HEK293 (cell line): ENCODE measurements at regions not wholly inside any gene's neighbourhood (a gene's known extent, or its start where the extent isn't known, plus 50 kb on each side); places are given as distances from the start of the nearest gene placed in this dataset.

Experiments
- CTCF ChIA-PET: fragments of 350-600 bp; formaldehyde crosslinking; extraction: SDS; loops from one replicate; lab custom pipeline; 2021; ENCODE audit warnings: antibody characterized with exemption; lab: Yijun Ruan, JAX
- POLR2A ChIA-PET: fragments of 300-600 bp; formaldehyde crosslinking; extraction: SDS; loops from one replicate; lab custom pipeline; 2020; ENCODE audit warnings: antibody characterized with exemption, inconsistent platforms; lab: Yijun Ruan, JAX
- H3K27ac ChIP-seq: fragments of 200-500 bp; sonication (Bioruptor generic); 2 replicates; pipeline ENCODE4 v1.5.1; 2014; ENCODE audit warnings: low read depth, low read length, control low read depth, inconsistent platforms; ENCODE audit errors: extremely low read depth
- H3K36me3 ChIP-seq, 2 experiments: fragments of 200-500 bp in 1 of 2; sonication (Bioruptor generic) in 1 of 2; 1 replicate in 1 of 2; 2 replicates in 1 of 2; pipeline ENCODE4 v1.5.1; 2014 to 2017; ENCODE audit warnings: inconsistent platforms in 2 of 2, low read length in 2 of 2; ENCODE audit not compliant: control insufficient read depth in 2 of 2, insufficient read depth in 1 of 2
- H3K4me1 ChIP-seq: fragments of 200-500 bp; sonication (Bioruptor generic); 2 replicates; pipeline ENCODE4 v1.5.1; 2014; ENCODE audit warnings: mild to moderate bottlenecking, low read length, inconsistent platforms; ENCODE audit not compliant: control insufficient read depth, insufficient read depth
- H3K4me3 ChIP-seq: 2 replicates; pipeline ENCODE4 v1.5.1; 2011; ENCODE audit warnings: low read depth, mild to moderate bottlenecking, control low read depth, low read length, moderate library complexity
- H3K9me3 ChIP-seq: fragments of 200-500 bp; sonication (Bioruptor generic); 2 replicates; pipeline ENCODE4 v1.5.1; 2014; ENCODE audit warnings: low read depth, low read length, inconsistent platforms; ENCODE audit not compliant: control insufficient read depth, insufficient read depth
- CTCF ChIP-seq: fragments of 450-650 bp; formaldehyde crosslinking; IDR thresholded peaks from 2 replicates; pipeline ENCODE4 v1.5.1; 2016; ENCODE audit warnings: missing biosample characterization, missing genetic modification characterization
- GLI4 ChIP-seq: fragments of 450-650 bp; formaldehyde crosslinking; IDR thresholded peaks from 2 replicates; pipeline ENCODE4 v1.5.1; 2016; ENCODE audit warnings: missing biosample characterization, missing genetic modification characterization
- ZBTB48 ChIP-seq: fragments of 450-650 bp; formaldehyde crosslinking; IDR thresholded peaks from 2 replicates; pipeline ENCODE4 v1.5.1; 2016; ENCODE audit warnings: missing biosample characterization, missing genetic modification characterization
- ZBTB6 ChIP-seq: fragments of 450-650 bp; formaldehyde crosslinking; IDR thresholded peaks from 2 replicates; pipeline ENCODE4 v1.5.1; 2017; ENCODE audit warnings: missing biosample characterization, missing genetic modification characterization
- ZEB2 ChIP-seq: fragments of 450-650 bp; formaldehyde crosslinking; IDR thresholded peaks from 2 replicates; pipeline ENCODE4 v1.5.1; 2016; ENCODE audit warnings: missing biosample characterization, missing genetic modification characterization
- ZNF10 ChIP-seq: fragments of 450-650 bp; formaldehyde crosslinking; IDR thresholded peaks from 2 replicates; pipeline ENCODE4 v1.5.1; 2017; ENCODE audit warnings: missing biosample characterization, missing genetic modification characterization
- ZNF112 ChIP-seq: fragments of 450-650 bp; formaldehyde crosslinking; IDR thresholded peaks from 2 replicates; pipeline ENCODE4 v1.5.0; 2017; ENCODE audit warnings: missing biosample characterization, missing genetic modification characterization
- ZNF133 ChIP-seq: fragments of 450-650 bp; formaldehyde crosslinking; IDR thresholded peaks from 2 replicates; pipeline ENCODE4 v1.5.1; 2016; ENCODE audit warnings: missing biosample characterization, missing genetic modification characterization
- ZNF155 ChIP-seq: fragments of 450-650 bp; formaldehyde crosslinking; IDR thresholded peaks from 2 replicates; pipeline ENCODE4 v1.5.1; 2016; ENCODE audit warnings: missing biosample characterization, missing genetic modification characterization
- ZNF175 ChIP-seq: fragments of 450-650 bp; formaldehyde crosslinking; IDR thresholded peaks from 2 replicates; pipeline ENCODE4 v1.5.1; 2016; ENCODE audit warnings: missing biosample characterization, missing genetic modification characterization
- ZNF2 ChIP-seq: fragments of 450-650 bp; formaldehyde crosslinking; IDR thresholded peaks from 2 replicates; pipeline ENCODE4 v1.5.1; 2016; ENCODE audit warnings: missing biosample characterization, missing genetic modification characterization
- ZNF221 ChIP-seq: fragments of 450-650 bp; formaldehyde crosslinking; IDR thresholded peaks from 2 replicates; pipeline ENCODE4 v1.5.1; 2017; ENCODE audit warnings: missing biosample characterization, missing genetic modification characterization, borderline replicate concordance
- ZNF239 ChIP-seq: fragments of 450-650 bp; formaldehyde crosslinking; IDR thresholded peaks from 2 replicates; pipeline ENCODE4 v1.5.1; 2016; ENCODE audit warnings: missing biosample characterization, missing genetic modification characterization
- ZNF302 ChIP-seq: fragments of 450-650 bp; formaldehyde crosslinking; IDR thresholded peaks from 2 replicates; pipeline ENCODE4 v1.5.1; 2016; ENCODE audit warnings: missing biosample characterization, missing genetic modification characterization, low read depth
- ZNF341 ChIP-seq: fragments of 450-650 bp; formaldehyde crosslinking; IDR thresholded peaks from 2 replicates; pipeline ENCODE4; 2016; ENCODE audit warnings: low read depth, missing biosample characterization, missing genetic modification characterization
- ZNF473 ChIP-seq: fragments of 450-650 bp; formaldehyde crosslinking; IDR thresholded peaks from 2 replicates; pipeline ENCODE4 v1.5.1; 2017; ENCODE audit warnings: missing biosample characterization, missing genetic modification characterization
- ZNF530 ChIP-seq: fragments of 450-650 bp; formaldehyde crosslinking; IDR thresholded peaks from 2 replicates; pipeline ENCODE4 v1.5.1; 2016; ENCODE audit warnings: low read depth, missing biosample characterization, missing genetic modification characterization
- ZNF639 ChIP-seq: fragments of 450-650 bp; formaldehyde crosslinking; IDR thresholded peaks from 2 replicates; pipeline ENCODE4 v1.5.1; 2016; ENCODE audit warnings: missing biosample characterization, missing genetic modification characterization
- ZNF776 ChIP-seq: fragments of 450-650 bp; formaldehyde crosslinking; IDR thresholded peaks from 2 replicates; pipeline ENCODE4 v1.5.0; 2017; ENCODE audit warnings: missing biosample characterization, missing genetic modification characterization, borderline replicate concordance
- TF ChIP-seq, protein P1 (sequence below): sonication (generic); formaldehyde crosslinking; IDR thresholded peaks from 2 replicates; pipeline ENCODE4 v1.8.1; 2022; ENCODE audit warnings: mild to moderate bottlenecking, moderate library complexity, missing genetic modification reagents
- TF ChIP-seq, protein P2 (sequence below): fragments of 450-650 bp; formaldehyde crosslinking; IDR thresholded peaks from 2 replicates; pipeline ENCODE4 v1.5.1; 2016; ENCODE audit warnings: missing biosample characterization, missing genetic modification characterization

GRCh38 chr12:105729181-105729771 lies 398.8 kb downstream of the C12orf75 start:
- no peak for TF ChIP-seq ZNF473 (tag by site-specific recombination)
- no peak for TF ChIP-seq ZNF112 (tag by site-specific recombination)
- TF ChIP-seq ZNF155 (tag by site-specific recombination) = no peak
- no peak for TF ChIP-seq ZNF776 (tag by site-specific recombination)
- TF ChIP-seq, protein P1, sequence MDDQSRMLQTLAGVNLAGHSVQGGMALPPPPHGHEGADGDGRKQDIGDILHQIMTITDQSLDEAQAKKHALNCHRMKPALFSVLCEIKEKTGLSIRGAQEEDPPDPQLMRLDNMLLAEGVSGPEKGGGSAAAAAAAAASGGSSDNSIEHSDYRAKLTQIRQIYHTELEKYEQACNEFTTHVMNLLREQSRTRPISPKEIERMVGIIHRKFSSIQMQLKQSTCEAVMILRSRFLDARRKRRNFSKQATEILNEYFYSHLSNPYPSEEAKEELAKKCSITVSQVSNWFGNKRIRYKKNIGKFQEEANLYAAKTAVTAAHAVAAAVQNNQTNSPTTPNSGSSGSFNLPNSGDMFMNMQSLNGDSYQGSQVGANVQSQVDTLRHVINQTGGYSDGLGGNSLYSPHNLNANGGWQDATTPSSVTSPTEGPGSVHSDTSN = no peak
- TF ChIP-seq, protein P2, sequence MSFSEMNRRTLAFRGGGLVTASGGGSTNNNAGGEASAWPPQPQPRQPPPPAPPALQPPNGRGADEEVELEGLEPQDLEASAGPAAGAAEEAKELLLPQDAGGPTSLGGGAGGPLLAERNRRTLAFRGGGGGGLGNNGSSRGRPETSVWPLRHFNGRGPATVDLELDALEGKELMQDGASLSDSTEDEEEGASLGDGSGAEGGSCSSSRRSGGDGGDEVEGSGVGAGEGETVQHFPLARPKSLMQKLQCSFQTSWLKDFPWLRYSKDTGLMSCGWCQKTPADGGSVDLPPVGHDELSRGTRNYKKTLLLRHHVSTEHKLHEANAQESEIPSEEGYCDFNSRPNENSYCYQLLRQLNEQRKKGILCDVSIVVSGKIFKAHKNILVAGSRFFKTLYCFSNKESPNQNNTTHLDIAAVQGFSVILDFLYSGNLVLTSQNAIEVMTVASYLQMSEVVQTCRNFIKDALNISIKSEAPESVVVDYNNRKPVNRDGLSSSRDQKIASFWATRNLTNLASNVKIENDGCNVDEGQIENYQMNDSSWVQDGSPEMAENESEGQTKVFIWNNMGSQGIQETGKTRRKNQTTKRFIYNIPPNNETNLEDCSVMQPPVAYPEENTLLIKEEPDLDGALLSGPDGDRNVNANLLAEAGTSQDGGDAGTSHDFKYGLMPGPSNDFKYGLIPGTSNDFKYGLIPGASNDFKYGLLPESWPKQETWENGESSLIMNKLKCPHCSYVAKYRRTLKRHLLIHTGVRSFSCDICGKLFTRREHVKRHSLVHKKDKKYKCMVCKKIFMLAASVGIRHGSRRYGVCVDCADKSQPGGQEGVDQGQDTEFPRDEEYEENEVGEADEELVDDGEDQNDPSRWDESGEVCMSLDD (tag by site-specific recombination) = no peak
- no peak for TF ChIP-seq ZEB2 (tag by site-specific recombination)
- TF ChIP-seq ZNF639 (tag by site-specific recombination) = no peak
- no peak for TF ChIP-seq ZNF341 (tag by site-specific recombination)
- POLR2A ChIA-PET = no interaction called here
- CTCF ChIA-PET = interaction anchor here (1.3 kb wide), 1 partner anchor 23 kb away, joined by 6 read pairs; no protein-coding TSS in a partner anchor
- no peaks in the 10 kb centered on the region for H3K9me3 ChIP-seq
- no peak overlapping the region for H3K4me3 ChIP-seq
- H3K4me1 ChIP-seq = no peaks in the 10 kb centered on the region
- no peak overlapping the region for H3K27ac ChIP-seq
- H3K36me3 ChIP-seq = no peaks in the 10 kb centered on the region

DNA sequence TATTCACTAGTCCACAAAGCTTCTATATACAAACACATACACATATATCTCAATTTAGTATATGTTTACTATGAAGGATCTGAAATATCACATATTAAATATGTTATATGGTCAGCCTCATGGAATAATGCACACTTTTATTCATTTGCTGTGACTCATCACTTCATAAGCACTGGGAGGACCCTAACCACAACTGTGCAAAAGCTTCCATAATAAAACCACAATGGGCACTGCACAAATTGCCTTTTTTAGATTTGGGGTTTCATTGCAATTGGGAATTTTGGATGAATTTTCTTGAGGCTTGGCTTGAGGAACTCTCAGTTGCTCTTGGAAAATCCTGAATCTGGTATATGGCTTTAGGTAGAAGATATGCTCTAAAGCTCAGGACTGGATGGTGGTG lies 399.4 kb downstream of the C12orf75 start:
- no peaks in the 10 kb centered on the region for H3K36me3 ChIP-seq
- TF ChIP-seq ZNF221 (tag by site-specific recombination) = no peak
- no peak for TF ChIP-seq ZNF2
- TF ChIP-seq ZNF175 = no peak
- no peak for TF ChIP-seq ZBTB48 (tag by site-specific recombination)
- no peak for TF ChIP-seq GLI4 (tag by site-specific recombination)
- TF ChIP-seq ZNF530 (tag by site-specific recombination) = no peak
- ChIA-PET POLR2A (no interaction called here), CTCF (interaction anchor here (0.6 kb wide), 1 partner anchor 199 kb away, joined by 3 read pairs; no protein-coding TSS in a partner anchor)
- no peak overlapping the region for H3K4me3 ChIP-seq
- H3K9me3 ChIP-seq = no peaks in the 10 kb centered on the region
- H3K27ac ChIP-seq = no peak overlapping the region
- no peaks in the 10 kb centered on the region for H3K4me1 ChIP-seq

GRCh38 chr12:105733579-105733978 lies 403.1 kb downstream of the C12orf75 start:
- H3K9me3 ChIP-seq = no peaks in the 10 kb centered on the region
- no peak overlapping the region for H3K27ac ChIP-seq
- ChIA-PET CTCF (interaction anchor here (0.7 kb wide), 1 partner anchor 1350 kb away, joined by 3 read pairs; no protein-coding TSS in a partner anchor), POLR2A (no interaction called here)
- no peaks in the 10 kb centered on the region for H3K4me1 ChIP-seq
- no peaks in the 10 kb centered on the region for H3K36me3 ChIP-seq
- no peak overlapping the region for H3K4me3 ChIP-seq
- TF ChIP-seq ZNF2 = no peak
- TF ChIP-seq ZNF239 (tag by site-specific recombination) = no peak
- TF ChIP-seq ZBTB6 (tag by site-specific recombination) = no peak
- no peak for TF ChIP-seq ZNF302
- TF ChIP-seq ZNF133 = no peak
- TF ChIP-seq ZNF10 = no peak
- TF ChIP-seq CTCF (tag by site-specific recombination) = no peak
